ENCODE measurements at regions not wholly inside any gene's neighbourhood (a gene's known extent, or its start where the extent isn't known, plus 50 kb on each side); places are given as distances from the start of the nearest gene placed in this dataset.

DNA sequence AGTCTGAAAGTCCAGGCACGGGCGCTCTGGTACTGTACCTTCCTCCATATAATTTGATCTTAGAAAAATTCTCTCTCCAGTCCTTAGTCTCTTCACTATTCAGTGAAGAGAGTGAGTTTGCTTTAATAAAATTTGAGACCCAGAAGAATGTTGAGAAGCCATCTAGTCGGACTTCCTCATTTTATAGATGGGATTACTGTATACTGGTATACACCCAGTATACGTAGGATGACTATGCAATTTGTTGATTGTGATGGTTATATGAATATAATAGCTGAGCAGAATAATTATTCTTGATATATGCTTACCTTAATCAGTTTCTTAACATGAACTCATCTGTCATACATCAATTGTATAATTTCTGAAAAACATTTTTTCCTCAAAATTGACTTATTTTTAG, 328.0 kb upstream of the B3GALT2 start:
- DNase-seq: no peak

DNA sequence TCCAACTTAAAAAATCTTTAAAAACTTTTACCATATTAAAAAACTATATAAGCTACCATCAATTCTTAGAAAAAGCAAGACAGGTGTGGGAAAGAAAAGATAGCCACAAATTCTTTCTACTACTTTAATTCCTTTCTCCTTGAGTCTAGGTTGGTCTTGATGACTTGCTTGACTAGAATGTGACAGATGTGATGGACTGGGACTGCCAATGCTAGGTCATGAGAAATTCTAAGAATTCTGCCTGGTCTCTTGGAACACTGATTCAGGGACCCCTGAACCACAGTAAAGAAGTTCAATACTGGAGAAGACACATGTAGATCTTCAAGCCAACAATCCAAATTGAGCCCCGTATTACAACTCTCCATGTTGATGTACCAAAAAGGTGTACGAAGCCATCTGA, 326.6 kb upstream of the B3GALT2 start:
- no peak for DNase-seq

DNA sequence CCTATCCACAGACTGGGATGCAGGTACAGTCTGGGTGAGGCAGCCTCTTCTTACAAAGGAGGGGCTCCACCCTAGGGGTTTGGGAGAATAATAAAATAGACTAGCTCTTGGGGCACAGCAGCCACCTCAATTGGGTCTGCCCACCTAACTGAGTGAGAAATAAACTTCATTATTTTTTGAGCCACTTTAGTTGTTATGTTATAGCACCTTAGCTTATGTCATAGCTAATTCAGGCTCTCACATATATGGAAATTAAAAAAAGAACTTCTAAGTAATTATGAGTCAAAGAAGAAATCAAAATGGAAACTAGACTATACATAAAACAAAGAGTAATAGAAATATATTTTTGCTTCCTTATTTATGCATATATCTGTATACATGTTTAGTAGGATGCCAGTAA, 318.5 kb upstream of the B3GALT2 start:
- no peak for DNase-seq

DNA sequence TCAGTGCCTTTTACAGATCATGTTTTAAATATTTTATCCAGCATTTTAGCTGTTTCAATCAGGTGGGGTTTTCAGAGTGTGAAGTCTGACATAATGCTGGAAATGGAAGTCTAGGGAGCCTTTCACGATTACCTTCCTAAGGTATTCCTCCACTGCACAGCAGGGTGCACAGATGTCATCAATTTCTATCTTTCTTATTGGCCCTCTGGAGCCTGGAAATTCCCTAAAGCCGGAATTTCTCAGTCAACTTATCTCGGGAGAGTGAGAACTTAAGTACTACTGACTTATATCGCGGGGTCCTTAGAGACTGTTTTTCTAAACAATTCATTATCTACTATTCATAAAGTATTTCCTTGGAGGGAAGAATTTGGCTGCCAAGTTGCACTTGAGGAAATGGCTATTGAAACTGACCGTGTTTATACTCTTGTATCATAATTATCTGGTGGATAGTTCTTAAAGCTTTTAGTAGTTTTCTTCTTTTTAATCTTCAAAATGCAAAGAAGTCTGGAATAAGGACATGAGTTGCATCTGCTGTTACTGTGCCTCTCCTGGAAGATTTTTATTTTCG, 311.8 kb upstream of the B3GALT2 start:
- DNase-seq: no peak

DNA sequence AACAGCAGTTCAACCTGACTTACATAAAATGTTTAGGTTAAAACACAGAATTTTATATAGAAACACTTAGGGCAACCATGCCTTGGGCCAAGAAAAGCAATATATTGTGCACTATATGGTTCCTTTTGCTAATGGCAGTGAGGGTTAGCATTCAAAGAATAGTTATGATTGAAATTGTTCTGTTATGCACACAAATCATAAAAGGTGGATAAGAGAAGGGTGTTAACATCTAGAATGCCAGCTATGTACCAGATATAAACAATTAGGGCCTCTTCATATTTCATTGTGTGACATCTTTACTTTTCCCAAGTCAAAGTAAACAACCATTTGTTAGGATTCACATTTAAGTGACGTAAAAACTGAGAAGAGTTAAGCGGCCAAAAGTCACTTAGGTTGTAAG, 308.0 kb upstream of the B3GALT2 start:
- DNase-seq: no peak

DNA sequence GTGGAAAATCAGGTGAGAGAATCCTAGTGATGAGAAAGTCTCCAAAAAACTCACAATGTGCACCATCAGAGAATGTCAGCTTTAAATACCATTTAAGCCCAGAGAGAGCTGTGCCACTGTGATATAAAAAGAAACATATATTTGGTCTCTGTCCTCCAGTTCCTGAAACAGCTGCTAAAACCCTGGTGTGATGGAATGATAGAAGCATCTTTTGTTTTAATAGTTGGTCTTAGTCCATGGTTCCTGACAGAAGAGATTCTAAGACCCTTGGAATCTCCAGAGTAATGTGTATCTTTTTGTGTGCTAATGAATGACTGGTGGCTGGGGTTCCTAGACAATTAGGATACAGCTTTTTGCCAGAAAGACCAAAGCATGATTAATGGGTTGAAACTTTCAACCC, 302.8 kb upstream of the B3GALT2 start:
- no peak for DNase-seq

GRCh38 chr1:193487722-193488121, 301.3 kb upstream of the B3GALT2 start:
- DNase-seq: no peak

GRCh38 chr1:193486671-193487229, 300.3 kb upstream of the B3GALT2 start:
- DNase-seq: no peak

DNA sequence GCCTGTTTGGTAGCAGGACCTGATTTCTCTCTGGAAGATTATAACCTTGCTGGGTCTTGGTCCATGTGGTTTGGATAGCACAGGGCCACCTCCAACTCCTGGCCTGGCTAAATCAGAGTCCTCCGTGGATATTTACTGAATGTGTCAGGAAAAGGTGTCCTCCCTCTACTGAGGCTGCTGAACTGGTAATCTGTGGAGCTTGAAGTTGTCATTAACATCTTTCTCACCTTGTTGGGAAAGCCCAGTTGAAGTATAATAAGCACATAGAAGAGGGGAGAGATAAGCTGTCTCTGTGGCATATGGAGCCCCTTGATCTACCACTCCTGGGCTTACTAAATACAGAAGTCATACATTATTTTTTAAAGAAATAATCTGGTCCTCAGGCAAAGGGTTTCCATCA, 294.3 kb upstream of the B3GALT2 start:
- no peak for DNase-seq

DNA sequence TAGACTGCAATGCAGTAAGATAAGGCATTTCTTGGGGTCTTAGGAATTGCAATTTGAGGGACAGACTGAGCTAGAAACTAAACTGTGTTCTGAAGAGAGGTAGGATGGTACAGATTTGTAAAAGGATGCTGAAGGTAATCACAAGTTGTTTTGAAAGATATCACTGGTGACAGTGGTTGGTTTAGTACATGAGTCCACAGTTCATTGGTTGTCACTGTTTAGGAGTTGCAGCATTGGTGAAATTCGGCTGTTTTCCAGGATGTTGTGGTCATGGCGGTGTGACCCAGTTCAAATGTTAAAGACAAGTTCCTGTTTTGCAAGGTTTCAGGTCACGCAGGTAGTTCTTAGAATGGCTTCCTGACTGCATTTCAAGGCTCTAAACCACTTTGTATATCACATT, 292.8 kb upstream of the B3GALT2 start:
- no peak for DNase-seq

DNA sequence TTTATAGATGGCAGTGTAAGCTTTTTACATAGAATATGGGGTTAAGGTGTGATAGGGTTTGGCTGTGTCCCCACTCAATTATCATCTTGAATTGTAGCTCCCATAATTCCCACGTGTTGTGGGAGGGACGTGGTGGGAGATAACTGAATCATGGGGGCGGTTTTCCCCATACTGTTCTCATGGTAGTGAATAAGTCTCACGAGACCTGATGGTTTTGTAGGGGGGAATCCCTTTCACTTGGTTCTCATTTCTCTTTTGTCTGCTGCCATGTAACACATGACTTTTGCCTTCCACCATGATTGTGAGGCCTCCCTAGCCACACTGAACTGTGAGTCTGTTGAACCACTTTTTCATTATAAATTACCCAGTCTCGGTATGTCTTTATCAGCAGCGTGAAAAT, 290.3 kb upstream of the B3GALT2 start:
- no peak for DNase-seq

DNA sequence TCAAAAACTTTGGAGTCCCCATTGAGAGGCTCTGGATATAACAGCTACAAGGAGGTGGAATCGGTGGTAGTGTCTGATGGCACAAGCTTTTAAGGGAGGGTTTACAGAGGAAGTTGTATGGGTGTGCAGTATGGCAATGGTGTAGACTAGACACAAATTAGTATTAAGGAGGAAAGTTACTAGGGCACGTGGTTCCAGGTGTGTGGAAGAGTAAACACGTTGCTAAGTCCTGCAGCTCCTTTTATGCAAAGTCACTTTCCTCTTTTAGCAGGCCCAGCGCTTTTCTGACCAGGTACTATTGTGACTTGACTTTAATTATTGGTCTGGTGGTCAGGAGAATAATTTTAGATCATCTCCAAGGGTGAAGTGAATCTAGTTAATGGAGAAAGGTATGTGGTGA, 287.5 kb upstream of the B3GALT2 start:
- no peak for DNase-seq

DNA sequence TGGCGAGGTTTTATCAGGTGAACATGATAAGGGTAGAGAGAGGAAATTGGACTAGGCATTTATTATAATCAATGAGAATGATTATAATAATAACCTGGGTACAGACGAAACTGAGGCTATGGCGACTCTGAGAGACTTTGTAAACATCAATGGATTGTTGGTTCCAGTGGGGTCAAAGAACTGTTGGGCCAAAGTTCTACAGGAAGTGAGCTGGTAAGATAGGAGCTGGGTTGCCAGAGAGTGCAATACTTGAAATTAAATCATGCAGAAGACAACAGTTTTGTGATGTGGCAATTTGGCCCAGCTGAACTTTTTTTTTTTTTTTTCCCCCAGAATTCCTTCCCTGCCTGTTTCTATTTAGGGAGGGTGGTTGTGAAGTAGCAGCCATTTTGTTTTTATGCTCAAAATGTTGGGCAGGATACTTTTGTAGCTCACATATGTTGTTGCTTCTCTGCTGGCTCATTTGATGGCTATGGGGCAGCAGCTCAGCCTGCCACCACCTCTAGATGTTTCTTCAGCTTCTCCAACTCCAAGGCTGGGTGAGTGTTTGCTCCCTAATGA, 286.5 kb upstream of the B3GALT2 start:
- no peak for DNase-seq

DNA sequence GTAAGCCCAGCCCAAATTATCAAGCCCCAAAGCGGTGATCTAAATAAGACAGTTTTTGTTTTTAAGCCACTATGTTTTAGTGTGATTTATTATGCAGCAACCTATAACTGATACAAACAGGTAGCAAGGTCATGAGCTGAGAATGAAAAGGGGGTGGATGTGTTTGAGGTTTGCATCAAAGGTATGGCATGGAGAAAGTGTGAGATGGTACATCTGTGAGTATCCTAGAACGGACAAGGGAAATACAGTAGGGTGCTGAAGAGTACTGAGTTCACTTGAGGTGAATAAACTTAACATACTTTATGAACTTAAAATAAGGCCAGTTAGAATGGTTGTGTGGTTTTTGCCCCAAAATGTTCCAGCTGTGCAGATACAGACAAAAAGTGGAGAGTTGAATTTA, 286.0 kb upstream of the B3GALT2 start:
- DNase-seq: no peak

- DNase-seq: no peak
Observed at GRCh38 chr1:193471981-193472380, 285.6 kb upstream of the B3GALT2 start.

DNA sequence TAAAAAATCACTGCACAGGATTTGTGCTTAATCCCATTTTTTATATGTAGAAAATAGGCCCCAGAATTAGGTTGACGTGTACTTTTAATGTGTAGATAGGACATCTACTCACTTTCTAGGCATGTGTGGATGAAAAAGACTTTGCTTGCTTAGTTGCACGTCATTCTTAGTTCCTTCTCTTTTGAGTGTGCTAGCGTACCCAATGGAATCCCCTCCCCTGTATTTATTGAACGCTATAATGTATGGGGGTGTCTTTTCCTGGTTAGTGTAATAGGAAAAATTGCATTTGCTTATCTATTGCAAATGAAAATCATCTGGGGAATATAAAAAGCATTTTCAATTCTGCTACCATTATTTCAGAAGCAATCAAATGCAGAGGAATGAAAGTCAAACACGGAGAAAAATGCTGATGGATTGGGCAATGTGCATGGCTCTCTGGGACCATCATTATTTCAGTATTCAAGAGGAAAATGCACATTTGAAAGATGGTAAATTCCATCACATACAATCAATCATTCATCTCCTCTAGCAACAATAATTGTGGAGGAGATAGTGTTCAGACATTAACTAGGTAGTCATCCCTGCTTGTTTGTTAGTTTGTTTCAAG, 277.0 kb upstream of the B3GALT2 start:
- DNase-seq: no peak

DNA sequence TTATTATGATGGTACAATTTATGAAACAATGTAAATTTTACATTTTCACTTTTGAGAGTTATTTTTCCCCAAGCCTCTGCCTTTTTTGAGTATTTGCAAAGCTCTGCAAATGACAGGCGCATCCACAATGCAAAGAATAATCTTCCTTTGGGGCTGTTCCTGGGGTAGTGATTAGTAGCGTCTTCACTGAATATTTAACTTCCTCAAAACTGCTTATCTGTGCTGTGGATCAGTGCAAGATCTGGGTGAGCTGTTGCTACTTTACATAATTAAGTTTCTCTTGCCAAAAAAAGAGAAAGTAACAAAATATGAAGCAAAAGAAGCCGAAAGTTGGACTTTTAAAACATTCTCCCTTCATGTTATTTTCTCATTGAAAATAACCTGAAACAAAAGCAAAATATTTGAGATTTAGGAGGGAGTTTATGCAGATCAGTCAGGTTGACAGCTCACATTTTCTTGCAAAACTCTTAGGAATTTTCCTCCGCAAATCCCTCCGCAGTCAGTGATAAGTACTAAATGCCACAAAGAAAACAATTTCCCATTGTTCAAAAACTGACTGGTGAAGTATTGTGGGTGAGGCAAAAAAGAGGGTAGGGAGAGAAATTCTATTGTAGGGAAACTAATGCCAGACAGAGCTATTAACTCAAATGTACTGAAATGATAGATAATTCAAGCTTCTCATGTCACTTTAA, 276.4 kb upstream of the B3GALT2 start:
- DNase-seq: peak; percentile 15

- DNase-seq: no peak
Observed at GRCh38 chr1:193458628-193459027, 272.2 kb upstream of the B3GALT2 start.

GRCh38 chr1:193457676-193458075, 271.3 kb upstream of the B3GALT2 start:
- DNase-seq: no peak

DNA sequence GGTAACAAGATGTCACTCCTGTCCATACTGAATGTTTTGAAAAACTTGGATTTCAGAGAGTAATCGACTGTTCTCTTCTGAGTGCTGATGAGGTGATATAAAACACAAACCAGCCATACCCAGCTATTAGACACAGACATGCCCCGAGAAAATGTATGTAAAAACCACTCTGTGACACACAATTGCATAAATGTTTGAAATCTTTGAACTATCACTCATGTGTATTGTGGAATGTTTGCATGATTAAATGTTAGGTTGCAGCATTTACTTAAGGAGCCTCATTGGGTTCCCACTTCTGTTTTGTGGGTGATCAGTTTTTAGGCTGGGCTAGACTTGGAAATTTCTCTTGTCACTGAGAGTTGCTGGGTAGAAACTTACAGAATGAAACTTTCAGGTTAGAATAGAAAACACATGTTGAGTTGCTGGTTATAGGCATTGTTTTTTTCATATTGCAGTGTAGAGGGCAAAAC, 270.4 kb upstream of the B3GALT2 start:
- DNase-seq: no peak

GRCh38 chr1:193451606-193452005, 265.2 kb upstream of the B3GALT2 start:
- DNase-seq: no peak

- no peak for DNase-seq
Observed at GRCh38 chr1:193451001-193451400, 264.6 kb upstream of the B3GALT2 start.

DNA sequence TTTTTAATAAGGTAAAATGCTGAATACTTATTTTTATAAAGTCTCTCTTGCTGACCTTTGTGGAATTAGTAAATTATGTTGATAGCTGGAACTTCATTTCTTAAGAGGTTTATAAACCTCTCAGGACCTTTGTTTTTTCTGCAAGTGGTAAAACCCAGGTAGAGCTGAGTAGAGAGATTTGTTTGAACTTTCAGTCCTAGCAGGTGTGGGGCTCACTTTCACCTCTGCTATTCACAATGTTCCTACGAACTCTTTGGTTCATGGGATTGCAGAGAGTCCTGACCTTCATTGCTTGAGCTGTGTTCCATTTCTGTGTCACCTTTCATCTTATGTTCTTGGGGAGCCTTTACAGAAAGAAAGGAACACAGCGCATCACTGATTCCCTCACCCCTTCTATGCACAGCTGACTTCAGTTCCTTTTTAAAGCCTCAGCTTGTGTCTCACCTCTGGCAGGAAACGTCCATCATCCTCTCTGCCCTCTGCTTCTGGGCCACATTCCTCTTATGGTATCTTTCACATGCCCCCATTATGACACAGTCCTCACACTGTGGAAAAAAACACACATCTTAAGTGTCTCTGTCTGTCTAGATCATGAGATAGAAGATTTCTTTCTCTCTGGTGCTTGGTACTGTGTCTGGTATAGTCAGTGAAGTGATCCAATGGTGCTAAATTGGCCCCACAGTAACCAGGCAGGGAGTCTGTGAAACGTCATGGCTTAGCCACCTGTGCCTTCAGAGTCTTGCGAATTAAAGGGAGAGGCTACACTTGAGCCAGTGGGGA, 262.5 kb upstream of the B3GALT2 start:
- no peak for DNase-seq

Data from hematopoietic multipotent progenitor cell treated with erythropoietin and hydrocortisone succinate and interleukin-3 and kit ligand, for 8 days (in vitro differentiated cells).